ENCODE measurements at regions not wholly inside any gene's neighbourhood (a gene's known extent, or its start where the extent isn't known, plus 50 kb on each side); places are given as distances from the start of the nearest gene placed in this dataset.
A peak's percentile ranks its signal among the peaks of the same experiment; 100 is the strongest.

DNA sequence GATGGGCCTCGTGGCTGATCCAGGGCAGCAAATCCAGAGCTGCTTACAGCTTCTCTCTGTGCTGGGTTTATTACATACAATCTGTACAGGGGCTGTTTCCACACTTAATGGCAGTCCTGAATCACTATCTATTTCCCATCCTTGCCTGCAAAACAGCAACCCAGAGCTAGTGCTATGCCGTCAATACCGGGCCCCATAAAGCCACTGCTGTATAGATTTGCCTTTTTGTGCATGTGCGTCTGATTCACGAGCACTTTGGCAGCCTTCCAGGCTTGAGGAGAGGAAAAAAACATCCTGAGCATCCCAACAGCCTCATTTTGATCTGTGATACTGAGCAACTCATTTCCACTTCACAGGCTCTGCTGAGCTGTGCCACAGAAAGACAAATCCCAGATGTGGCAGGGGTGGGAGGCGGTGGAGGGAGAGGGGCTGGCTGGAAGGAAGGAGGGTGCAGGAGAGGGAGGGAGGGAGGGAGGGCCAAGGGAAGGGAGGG is 65.2 kb upstream of the TARBP1 start (continued):
- no peak for TF ChIP-seq STAT6 (CRISPR knock-in tag; IDR thresholded peaks at IDR 0.05; ENCODE audit: borderline replicate concordance)
- no peak for TF ChIP-seq ZSCAN22 (CRISPR knock-in tag; IDR thresholded peaks at IDR 0.05)
- TF ChIP-seq ZNF660 (CRISPR knock-in tag; IDR thresholded peaks at IDR 0.05; ENCODE audit: borderline replicate concordance, low read depth), result no peak
- TF ChIP-seq ZBTB3 (CRISPR knock-in tag; IDR thresholded peaks at IDR 0.05; ENCODE audit: borderline replicate concordance, low read depth), result no peak
- no peak for TF ChIP-seq YEATS2 (CRISPR knock-in tag; IDR thresholded peaks at IDR 0.05; ENCODE audit: borderline replicate concordance)
- TF ChIP-seq MYC (CRISPR knock-in tag; IDR thresholded peaks at IDR 0.05; ENCODE audit: borderline replicate concordance), result 0 out of 2 replicates have a peak, but pooled peaks have one; percentile 24
- no peak for TF ChIP-seq SP4 (CRISPR knock-in tag; IDR thresholded peaks at IDR 0.05)
- no peak for TF ChIP-seq MXD1 (CRISPR knock-in tag; IDR thresholded peaks at IDR 0.05)
- no peak for TF ChIP-seq ZSCAN31 (CRISPR knock-in tag; IDR thresholded peaks at IDR 0.05; ENCODE audit: low read depth)
- TF ChIP-seq HMG20B (CRISPR knock-in tag; conservative IDR thresholded peaks at IDR 0.05), result no peak
- no peak for TF ChIP-seq MEF2D (CRISPR knock-in tag; IDR thresholded peaks at IDR 0.05)
- TF ChIP-seq ZNF781 (CRISPR knock-in tag; IDR thresholded peaks at IDR 0.05; ENCODE audit: borderline replicate concordance, not compliant biosample characterization), result no peak
- TF ChIP-seq, protein P1, sequence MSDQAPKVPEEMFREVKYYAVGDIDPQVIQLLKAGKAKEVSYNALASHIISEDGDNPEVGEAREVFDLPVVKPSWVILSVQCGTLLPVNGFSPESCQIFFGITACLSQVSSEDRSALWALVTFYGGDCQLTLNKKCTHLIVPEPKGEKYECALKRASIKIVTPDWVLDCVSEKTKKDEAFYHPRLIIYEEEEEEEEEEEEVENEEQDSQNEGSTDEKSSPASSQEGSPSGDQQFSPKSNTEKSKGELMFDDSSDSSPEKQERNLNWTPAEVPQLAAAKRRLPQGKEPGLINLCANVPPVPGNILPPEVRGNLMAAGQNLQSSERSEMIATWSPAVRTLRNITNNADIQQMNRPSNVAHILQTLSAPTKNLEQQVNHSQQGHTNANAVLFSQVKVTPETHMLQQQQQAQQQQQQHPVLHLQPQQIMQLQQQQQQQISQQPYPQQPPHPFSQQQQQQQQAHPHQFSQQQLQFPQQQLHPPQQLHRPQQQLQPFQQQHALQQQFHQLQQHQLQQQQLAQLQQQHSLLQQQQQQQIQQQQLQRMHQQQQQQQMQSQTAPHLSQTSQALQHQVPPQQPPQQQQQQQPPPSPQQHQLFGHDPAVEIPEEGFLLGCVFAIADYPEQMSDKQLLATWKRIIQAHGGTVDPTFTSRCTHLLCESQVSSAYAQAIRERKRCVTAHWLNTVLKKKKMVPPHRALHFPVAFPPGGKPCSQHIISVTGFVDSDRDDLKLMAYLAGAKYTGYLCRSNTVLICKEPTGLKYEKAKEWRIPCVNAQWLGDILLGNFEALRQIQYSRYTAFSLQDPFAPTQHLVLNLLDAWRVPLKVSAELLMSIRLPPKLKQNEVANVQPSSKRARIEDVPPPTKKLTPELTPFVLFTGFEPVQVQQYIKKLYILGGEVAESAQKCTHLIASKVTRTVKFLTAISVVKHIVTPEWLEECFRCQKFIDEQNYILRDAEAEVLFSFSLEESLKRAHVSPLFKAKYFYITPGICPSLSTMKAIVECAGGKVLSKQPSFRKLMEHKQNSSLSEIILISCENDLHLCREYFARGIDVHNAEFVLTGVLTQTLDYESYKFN (CRISPR knock-in tag; conservative IDR thresholded peaks at IDR 0.05), result no peak
- TF ChIP-seq FOSL2 (CRISPR knock-in tag; IDR thresholded peaks at IDR 0.05), result 0 out of 2 replicates have a peak, but pooled peaks have one; percentile 21
- TF ChIP-seq STAG1 (CRISPR knock-in tag; IDR thresholded peaks at IDR 0.05), result no peak
- TF ChIP-seq GZF1 (CRISPR knock-in tag; IDR thresholded peaks at IDR 0.05), result no peak
- peak; percentile 44; the same call in 1 of the 2 replicates for TF ChIP-seq MAX (IDR thresholded peaks at IDR 0.05)
- TF ChIP-seq ESRRA (CRISPR knock-in tag; IDR thresholded peaks at IDR 0.05; ENCODE audit: low read depth), result no peak
- TF ChIP-seq JDP2 (CRISPR knock-in tag; IDR thresholded peaks at IDR 0.05; ENCODE audit: borderline replicate concordance), result no peak
- TF ChIP-seq, protein P2, sequence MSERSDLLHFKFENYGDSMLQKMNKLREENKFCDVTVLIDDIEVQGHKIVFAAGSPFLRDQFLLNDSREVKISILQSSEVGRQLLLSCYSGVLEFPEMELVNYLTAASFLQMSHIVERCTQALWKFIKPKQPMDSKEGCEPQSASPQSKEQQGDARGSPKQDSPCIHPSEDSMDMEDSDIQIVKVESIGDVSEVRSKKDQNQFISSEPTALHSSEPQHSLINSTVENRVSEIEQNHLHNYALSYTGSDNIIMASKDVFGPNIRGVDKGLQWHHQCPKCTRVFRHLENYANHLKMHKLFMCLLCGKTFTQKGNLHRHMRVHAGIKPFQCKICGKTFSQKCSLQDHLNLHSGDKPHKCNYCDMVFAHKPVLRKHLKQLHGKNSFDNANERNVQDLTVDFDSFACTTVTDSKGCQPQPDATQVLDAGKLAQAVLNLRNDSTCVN (CRISPR knock-in tag; IDR thresholded peaks at IDR 0.05; ENCODE audit: borderline replicate concordance), result no peak
- no peak for TF ChIP-seq SKI (IDR thresholded peaks at IDR 0.05; ENCODE audit: partially characterized antibody)
- TF ChIP-seq MED1 (CRISPR knock-in tag; IDR thresholded peaks at IDR 0.05), result peak; percentile 59
- no peak for TF ChIP-seq PHB2 (IDR thresholded peaks at IDR 0.05; ENCODE audit: partially characterized antibody)
- 0 out of 2 replicates have a peak, but pooled peaks have one; percentile 38 for TF ChIP-seq HOXA9 (CRISPR knock-in tag; IDR thresholded peaks at IDR 0.05; ENCODE audit: borderline replicate concordance)

All from HepG2 (cell line).